Loucy (cell line): ENCODE measurements at regions not wholly inside any gene's neighbourhood (a gene's known extent, or its start where the extent isn't known, plus 50 kb on each side); places are given as distances from the start of the nearest gene placed in this dataset.

Source experiments
- H2AFZ ChIP-seq: fragments of 200-600 bp; sonication (generic); 2 replicates; pipeline ENCODE4 v1.6.0; 2016; ENCODE audit warnings: antibody characterized with exemption, mild to moderate bottlenecking, low read length, moderate library complexity
- H3F3A ChIP-seq: fragments of 200-600 bp; 2 replicates; pipeline ENCODE4 v1.6.0; 2016; ENCODE audit warnings: antibody characterized with exemption, low read depth, mild to moderate bottlenecking
- H3K27me3 ChIP-seq: fragments of 200-600 bp; sonication (generic); 2 replicates; pipeline ENCODE4 v1.6.1; 2014; ENCODE audit warnings: low read length, mild to moderate bottlenecking; ENCODE audit not compliant: insufficient read depth, poor library complexity, severe bottlenecking
- H3K36me3 ChIP-seq: fragments of 200-600 bp; sonication (generic); 2 replicates; pipeline ENCODE4 v1.6.1; 2016; ENCODE audit warnings: low read length; ENCODE audit not compliant: insufficient read depth
- H3K4me1 ChIP-seq: fragments of 200-600 bp; sonication (generic); 2 replicates; pipeline ENCODE4 v1.5.1; 2014; ENCODE audit warnings: low read length, mild to moderate bottlenecking; ENCODE audit not compliant: insufficient read depth, poor library complexity, severe bottlenecking
- H3K4me2 ChIP-seq: fragments of 200-600 bp; sonication (generic); 2 replicates; pipeline ENCODE4 v1.6.0; 2014; ENCODE audit warnings: antibody characterized with exemption, low read length, low read depth, mild to moderate bottlenecking; ENCODE audit not compliant: poor library complexity, severe bottlenecking
- H3K4me3 ChIP-seq: fragments of 200-600 bp; sonication (generic); 2 replicates; pipeline ENCODE4 v1.5.1; 2014; ENCODE audit warnings: low read length, mild to moderate bottlenecking, mixed read lengths; ENCODE audit not compliant: poor library complexity, severe bottlenecking
- H3K79me2 ChIP-seq: fragments of 200-600 bp; sonication (generic); 2 replicates; pipeline ENCODE4 v1.6.1; 2014; ENCODE audit warnings: low read length; ENCODE audit not compliant: insufficient read depth
- H3K9ac ChIP-seq: fragments of 200-600 bp; sonication (generic); 2 replicates; pipeline ENCODE4 v1.6.0; 2014; ENCODE audit warnings: mild to moderate bottlenecking, low read depth, low read length, moderate library complexity; ENCODE audit not compliant: poor library complexity, severe bottlenecking
- H3K9me2 ChIP-seq: fragments of 200-600 bp; sonication (generic); replicated peaks from 2 replicates; pipeline ENCODE4 v1.6.1; 2016; ENCODE audit warnings: low read depth, low read length, mixed read lengths
- H3K9me3 ChIP-seq: fragments of 200-600 bp; sonication (generic); 2 replicates; pipeline ENCODE4 v1.6.1; 2014; ENCODE audit warnings: mild to moderate bottlenecking, antibody characterized with exemption, low read length, low read depth; ENCODE audit not compliant: insufficient read depth
- H4K20me1 ChIP-seq: fragments of 200-600 bp; sonication (generic); 2 replicates; pipeline ENCODE4 v1.6.0; 2014; ENCODE audit warnings: antibody characterized with exemption, low read length, mild to moderate bottlenecking; ENCODE audit not compliant: insufficient read depth, poor library complexity, severe bottlenecking
- EZH2phosphoT487 ChIP-seq: fragments of 200-600 bp; IDR thresholded peaks from 2 replicates; pipeline ENCODE4 v1.6.1; 2018; ENCODE audit warnings: antibody characterized with exemption, mild to moderate bottlenecking, moderate library complexity, borderline replicate concordance
- TF ChIP-seq, protein P1 (sequence below): fragments of 200-600 bp; sonication (generic); conservative IDR thresholded peaks from 2 replicates; pipeline ENCODE4 v1.5.1; 2014; ENCODE audit warnings: mild to moderate bottlenecking, antibody characterized with exemption, low read length

DNA sequence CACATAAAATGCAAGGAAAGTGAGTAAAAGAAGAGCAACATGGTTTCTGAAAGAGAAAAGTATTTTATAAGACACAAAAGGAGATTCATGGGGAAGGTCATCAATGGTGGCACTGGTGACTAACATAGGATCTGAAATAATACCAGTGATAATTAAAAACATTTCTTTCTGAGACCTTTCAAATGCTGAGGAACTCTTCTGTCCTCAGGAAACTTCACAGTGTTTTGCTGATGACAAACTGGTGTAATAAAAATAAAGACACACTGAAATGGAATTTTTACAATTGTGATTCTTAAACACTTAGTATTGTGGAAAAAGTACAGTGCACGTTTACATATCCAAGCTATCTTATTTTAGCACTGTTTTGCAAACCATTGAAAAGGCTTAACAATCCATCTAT is 80.4 kb upstream of the ZBTB20 start:
- no peaks in the 10 kb centered on the region for H4K20me1 ChIP-seq
- no peaks in the 10 kb centered on the region for H3K4me1 ChIP-seq
- no peaks in the 10 kb centered on the region for H3K9me2 ChIP-seq
- H3K4me3 ChIP-seq = no peak overlapping the region
- no peak overlapping the region for H3K4me2 ChIP-seq
- no peaks in the 10 kb centered on the region for H3F3A ChIP-seq
- H2AFZ ChIP-seq = no peak overlapping the region
- H3K9ac ChIP-seq = no peak overlapping the region
- H3K79me2 ChIP-seq = no peaks in the 10 kb centered on the region
- H3K27me3 ChIP-seq = no peaks in the 10 kb centered on the region
- H3K36me3 ChIP-seq = no peaks in the 10 kb centered on the region
- TF ChIP-seq, protein P1, sequence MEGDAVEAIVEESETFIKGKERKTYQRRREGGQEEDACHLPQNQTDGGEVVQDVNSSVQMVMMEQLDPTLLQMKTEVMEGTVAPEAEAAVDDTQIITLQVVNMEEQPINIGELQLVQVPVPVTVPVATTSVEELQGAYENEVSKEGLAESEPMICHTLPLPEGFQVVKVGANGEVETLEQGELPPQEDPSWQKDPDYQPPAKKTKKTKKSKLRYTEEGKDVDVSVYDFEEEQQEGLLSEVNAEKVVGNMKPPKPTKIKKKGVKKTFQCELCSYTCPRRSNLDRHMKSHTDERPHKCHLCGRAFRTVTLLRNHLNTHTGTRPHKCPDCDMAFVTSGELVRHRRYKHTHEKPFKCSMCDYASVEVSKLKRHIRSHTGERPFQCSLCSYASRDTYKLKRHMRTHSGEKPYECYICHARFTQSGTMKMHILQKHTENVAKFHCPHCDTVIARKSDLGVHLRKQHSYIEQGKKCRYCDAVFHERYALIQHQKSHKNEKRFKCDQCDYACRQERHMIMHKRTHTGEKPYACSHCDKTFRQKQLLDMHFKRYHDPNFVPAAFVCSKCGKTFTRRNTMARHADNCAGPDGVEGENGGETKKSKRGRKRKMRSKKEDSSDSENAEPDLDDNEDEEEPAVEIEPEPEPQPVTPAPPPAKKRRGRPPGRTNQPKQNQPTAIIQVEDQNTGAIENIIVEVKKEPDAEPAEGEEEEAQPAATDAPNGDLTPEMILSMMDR = no peak
- no peak for TF ChIP-seq EZH2phosphoT487
- H3K9me3 ChIP-seq = no peaks in the 10 kb centered on the region

DNA sequence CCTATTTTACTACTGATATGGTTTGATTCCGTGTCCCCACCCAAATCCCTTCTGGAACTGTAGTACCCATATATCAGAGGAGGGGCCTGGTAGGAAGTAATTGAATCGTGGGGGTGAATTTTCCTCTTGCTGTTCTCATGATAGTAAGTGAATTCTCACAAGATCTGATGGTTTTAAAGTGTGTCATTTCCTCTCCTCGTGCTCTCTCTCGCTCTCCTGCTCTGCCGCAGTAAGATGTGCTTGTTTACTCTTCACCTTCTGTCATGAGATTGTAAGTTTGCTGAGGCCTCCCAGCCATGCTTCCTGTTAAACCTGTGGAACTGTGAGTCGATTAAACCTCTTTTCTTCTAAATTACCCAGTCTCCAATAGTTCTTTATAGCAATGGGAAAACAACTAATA is 81.2 kb upstream of the ZBTB20 start:
- Histone ChIP-seq H3F3A (no peaks in the 10 kb centered on the region), H2AFZ (no peak overlapping the region), H3K9ac (no peak overlapping the region), H3K79me2 (no peaks in the 10 kb centered on the region), H4K20me1 (no peaks in the 10 kb centered on the region), H3K36me3 (no peaks in the 10 kb centered on the region), H3K4me3 (no peak overlapping the region), H3K9me3 (no peaks in the 10 kb centered on the region), H3K4me2 (no peak overlapping the region), H3K4me1 (no peaks in the 10 kb centered on the region), H3K9me2 (no peaks in the 10 kb centered on the region), H3K27me3 (no peaks in the 10 kb centered on the region)
- TF ChIP-seq, protein P1 = no peak
- no peak for TF ChIP-seq EZH2phosphoT487

DNA sequence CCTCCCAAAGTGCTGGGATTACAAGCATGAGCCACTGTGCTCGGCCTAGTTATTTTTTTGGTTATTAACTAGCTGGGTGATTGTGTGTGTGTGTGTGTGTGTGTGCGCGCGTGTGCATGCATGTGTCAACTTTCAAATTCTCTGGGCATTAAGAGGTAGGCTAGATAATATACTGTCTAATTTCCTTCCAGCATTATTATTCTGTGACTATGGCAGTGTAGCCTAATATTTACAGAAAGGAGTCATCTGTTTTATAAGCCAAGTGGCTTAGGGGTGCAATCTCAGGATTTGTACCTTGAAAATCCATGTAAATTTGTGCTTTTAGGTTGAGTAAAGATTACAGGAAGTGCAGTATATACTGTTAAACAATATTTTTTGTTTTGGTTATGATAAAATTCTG is 85.1 kb upstream of the ZBTB20 start:
- no peaks in the 10 kb centered on the region for H3K4me1 ChIP-seq
- no peak overlapping the region for H2AFZ ChIP-seq

More for the DNA sequence above, 85.1 kb upstream of the ZBTB20 start:
- H3K79me2 ChIP-seq = no peaks in the 10 kb centered on the region
- no peaks in the 10 kb centered on the region for H3K27me3 ChIP-seq
- H3F3A ChIP-seq = no peaks in the 10 kb centered on the region
- no peaks in the 10 kb centered on the region for H3K9me3 ChIP-seq
- no peak overlapping the region for H3K9ac ChIP-seq
- H3K9me2 ChIP-seq = no peaks in the 10 kb centered on the region
- no peaks in the 10 kb centered on the region for H4K20me1 ChIP-seq
- H3K4me2 ChIP-seq = no peak overlapping the region
- H3K4me3 ChIP-seq = no peak overlapping the region
- no peaks in the 10 kb centered on the region for H3K36me3 ChIP-seq
- TF ChIP-seq EZH2phosphoT487 = no peak
- TF ChIP-seq, protein P1 = no peak
